H9 (cell line): ENCODE measurements at regions not wholly inside any gene's neighbourhood (a gene's known extent, or its start where the extent isn't known, plus 50 kb on each side); places are given as distances from the start of the nearest gene placed in this dataset.

Source experiments
- DNase-seq: peaks from one replicate; pipeline ENCODE4 v3.0.0-alpha.2; 2017
- H2AFZ ChIP-seq: one replicate; pipeline ENCODE4 v1.6.1; 2013; ENCODE audit warnings: mild to moderate bottlenecking, low read length, control low read depth, moderate library complexity
- H2AK5ac ChIP-seq: 2 replicates; pipeline ENCODE4 v1.6.1; 2013; ENCODE audit warnings: low read length, control low read depth, mixed read lengths; ENCODE audit not compliant: insufficient read length
- H2BK120ac ChIP-seq: one replicate; pipeline ENCODE4 v1.6.1; 2013; ENCODE audit warnings: low read depth, mild to moderate bottlenecking, low read length, control low read depth, inconsistent platforms; ENCODE audit not compliant: poor library complexity, severe bottlenecking
- H2BK12ac ChIP-seq: 2 replicates; pipeline ENCODE4 v1.6.1; 2013; ENCODE audit warnings: low read length, control low read depth, mixed read lengths, low read depth; ENCODE audit not compliant: insufficient read length
- H2BK15ac ChIP-seq: 2 replicates; pipeline ENCODE4 v1.6.1; 2013; ENCODE audit warnings: low read depth, low read length, control low read depth
- H2BK20ac ChIP-seq: one replicate; pipeline ENCODE4 v1.6.1; 2013; ENCODE audit warnings: low read depth, mild to moderate bottlenecking, low read length, control low read depth, inconsistent platforms; ENCODE audit not compliant: poor library complexity, severe bottlenecking
- H2BK5ac ChIP-seq: 2 replicates; pipeline ENCODE4 v1.6.1; 2013; ENCODE audit warnings: low read length, control low read depth, mixed read lengths; ENCODE audit not compliant: insufficient read length
- H3K14ac ChIP-seq: 2 replicates; pipeline ENCODE4 v1.6.1; 2013; ENCODE audit warnings: low read length, control low read depth; ENCODE audit not compliant: insufficient read depth
- H3K18ac ChIP-seq: 2 replicates; pipeline ENCODE4 v1.6.1; 2013; ENCODE audit warnings: low read depth, mild to moderate bottlenecking, mixed read lengths, low read length, control low read depth; ENCODE audit not compliant: insufficient read length
- H3K23ac ChIP-seq: 2 replicates; pipeline ENCODE4 v1.6.1; 2013; ENCODE audit warnings: low read length, control low read depth, mixed read lengths, low read depth; ENCODE audit not compliant: insufficient read length
- H3K23me2 ChIP-seq: 2 replicates; pipeline ENCODE4 v1.6.1; 2013; ENCODE audit warnings: low read depth, mild to moderate bottlenecking, mixed read lengths, low read length, control low read depth; ENCODE audit not compliant: insufficient read length, poor library complexity, severe bottlenecking
- H3K27ac ChIP-seq: 2 replicates; pipeline ENCODE4 v1.5.1; 2013; ENCODE audit warnings: low read length, control low read depth, mixed read lengths, low read depth; ENCODE audit not compliant: insufficient read length
- H3K27me3 ChIP-seq: 2 replicates; pipeline ENCODE4 v1.6.1; 2013; ENCODE audit warnings: low read length, control low read depth, inconsistent platforms; ENCODE audit not compliant: insufficient read depth
- H3K4ac ChIP-seq: 2 replicates; pipeline ENCODE4 v1.6.1; 2013; ENCODE audit warnings: low read depth, mild to moderate bottlenecking, control low read depth, inconsistent platforms, low read length, moderate library complexity
- H3K4me1 ChIP-seq: 2 replicates; pipeline ENCODE4 v1.6.1; 2013; ENCODE audit warnings: low read length, control low read depth, inconsistent platforms; ENCODE audit not compliant: insufficient read depth
- H3K4me2 ChIP-seq: 2 replicates; pipeline ENCODE4 v1.6.1; 2013; ENCODE audit warnings: low read length, control low read depth, mixed read lengths; ENCODE audit not compliant: insufficient read length, insufficient read depth
- H3K56ac ChIP-seq: 2 replicates; pipeline ENCODE4 v1.6.1; 2013; ENCODE audit warnings: low read depth, mild to moderate bottlenecking, mixed read lengths, low read length, control low read depth; ENCODE audit not compliant: insufficient read length
- H3K79me1 ChIP-seq: 2 replicates; pipeline ENCODE4 v1.6.1; 2013; ENCODE audit warnings: low read depth, mild to moderate bottlenecking, moderate library complexity, low read length, control low read depth, inconsistent platforms; ENCODE audit not compliant: insufficient read depth, poor library complexity, severe bottlenecking
- H3K79me2 ChIP-seq: 2 replicates; pipeline ENCODE4 v1.6.1; 2013; ENCODE audit warnings: low read length, control low read depth, inconsistent platforms; ENCODE audit not compliant: insufficient read depth
- H3K9ac ChIP-seq: 2 replicates; pipeline ENCODE4 v1.6.1; 2013; ENCODE audit warnings: low read length, control low read depth, mixed read lengths; ENCODE audit not compliant: insufficient read length; ENCODE audit errors: extremely low read depth
- H3K9me3 ChIP-seq: one replicate; pipeline ENCODE4 v1.6.1; 2013; ENCODE audit warnings: low read depth, low read length, inconsistent platforms; ENCODE audit not compliant: control insufficient read depth
- H3T11ph ChIP-seq: one replicate; pipeline ENCODE4 v1.6.1; 2013; ENCODE audit warnings: mild to moderate bottlenecking, low read length, control low read depth, inconsistent platforms
- H4K20me1 ChIP-seq: one replicate; pipeline ENCODE4 v1.6.1; 2013; ENCODE audit not compliant: control insufficient read depth, insufficient read length, insufficient read depth
- H4K5ac ChIP-seq: 2 replicates; pipeline ENCODE4 v1.6.1; 2013; ENCODE audit warnings: low read depth, mild to moderate bottlenecking, mixed read lengths, low read length, control low read depth; ENCODE audit not compliant: insufficient read length
- H4K8ac ChIP-seq: replicated peaks from 2 replicates; pipeline ENCODE4 v1.6.1; 2013; ENCODE audit warnings: low read length, control low read depth, mixed read lengths, low read depth; ENCODE audit not compliant: insufficient read length
- H4K91ac ChIP-seq: 2 replicates; pipeline ENCODE4 v1.6.1; 2013; ENCODE audit warnings: low read depth, mild to moderate bottlenecking, moderate library complexity, mixed read lengths, low read length, control low read depth; ENCODE audit not compliant: insufficient read length
- H3K27ac Mint-ChIP-seq, 3 experiments: 2 replicates in 2 of 3; 3 replicates in 1 of 3; pipeline ENCODE4 v1.8.0; 2020 to 2021; ENCODE audit warnings: mixed read lengths in 3 of 3, mild to moderate bottlenecking in 1 of 3, moderate library complexity in 1 of 3
- H3K27me3 Mint-ChIP-seq: 2 replicates; pipeline ENCODE4 v1.8.0; 2021; ENCODE audit warnings: low read depth, mild to moderate bottlenecking, moderate library complexity, mixed read lengths
- H3K36me3 Mint-ChIP-seq, 3 experiments: 2 replicates in 2 of 3; 3 replicates in 1 of 3; pipeline ENCODE4 v1.8.0; 2020 to 2021; ENCODE audit warnings: low read depth in 3 of 3, mixed read lengths in 3 of 3; ENCODE audit not compliant: insufficient read depth in 1 of 3
- H3K4me1 Mint-ChIP-seq, 2 experiments: 2 replicates each; pipeline ENCODE4 v1.8.0; 2020; ENCODE audit warnings: mixed read lengths in 2 of 2
- H3K4me3 Mint-ChIP-seq, 2 experiments: 2 replicates in 1 of 2; 3 replicates in 1 of 2; pipeline ENCODE4 v1.8.0; 2020 to 2021; ENCODE audit warnings: mild to moderate bottlenecking in 2 of 2, mixed read lengths in 2 of 2, moderate library complexity in 1 of 2
- H3K9me3 Mint-ChIP-seq, 2 experiments: 2 replicates in 1 of 2; 3 replicates in 1 of 2; pipeline ENCODE4 v1.8.0; 2020; ENCODE audit warnings: mild to moderate bottlenecking in 2 of 2, mixed read lengths in 2 of 2, moderate library complexity in 1 of 2
- WGBS: extraction: QIAGEN DNeasy Blood & Tissue Kit; methylation state at CpG from one replicate; pipeline ENCODE4 v1.1.7; 2013; ENCODE audit warnings: missing lambda C conversion rate, low lambda C conversion rate, mixed read lengths; ENCODE audit not compliant: insufficient read length; ENCODE audit errors: extremely low coverage; 5-methylcytosine and 5-hydroxymethylcytosine counted together
- TF ChIP-seq, protein P1 (sequence below): fragments of 200-600 bp; sonication (generic); conservative IDR thresholded peaks from 3 replicates; pipeline ENCODE4 v1.8.0; 2021; ENCODE audit warnings: antibody characterized with exemption, mild to moderate bottlenecking

DNA sequence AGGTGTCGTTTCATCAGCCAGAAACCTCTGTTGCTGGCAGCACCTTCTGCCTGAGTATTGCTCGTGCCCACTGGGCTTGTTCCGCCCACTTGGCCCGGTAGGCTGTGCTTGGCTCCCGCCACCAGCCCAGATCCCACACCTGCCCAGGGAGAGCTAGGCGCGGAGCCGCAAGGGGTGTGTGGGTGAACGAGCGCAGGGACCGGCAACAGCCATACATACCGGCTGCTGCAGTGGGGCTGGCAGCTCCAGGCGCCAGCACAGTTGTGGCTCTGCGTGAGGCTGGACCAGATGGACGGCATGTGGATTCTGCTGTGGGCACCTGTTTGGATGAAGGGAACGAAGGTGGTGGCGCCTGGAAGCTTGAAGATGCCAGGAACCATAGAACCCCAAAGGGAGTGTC is 331.5 kb upstream of the MCTP2 start:
- no CpG with 5 or more reads among the region's 17 CpGs for WGBS
- no peaks in the 10 kb centered on the region for H3K36me3 Mint-ChIP-seq
- H3K79me1 ChIP-seq, result no peaks in the 10 kb centered on the region

More for the DNA sequence above, 331.5 kb upstream of the MCTP2 start:
- Histone ChIP-seq H3K4ac (no peak overlapping the region), H3K18ac (no peak overlapping the region), H2BK5ac (no peak overlapping the region), H4K20me1 (no peaks in the 10 kb centered on the region), H3K23ac (no peak overlapping the region), H3K79me2 (no peaks in the 10 kb centered on the region), H3K9ac (no peak overlapping the region), H3K23me2 (no peaks in the 10 kb centered on the region), H3K4me1 (no peaks in the 10 kb centered on the region), H2AFZ (no peak overlapping the region), H3K27me3 (no peaks in the 10 kb centered on the region), H2BK15ac (no peak overlapping the region), H3K9me3 (no peaks in the 10 kb centered on the region), H2AK5ac (no peak overlapping the region), H2BK12ac (no peak overlapping the region), H3K27ac (no peak overlapping the region), H4K91ac (no peak overlapping the region), H3K14ac (no peak overlapping the region), H4K5ac (no peak overlapping the region), H3T11ph (no peak overlapping the region), H2BK20ac (no peak overlapping the region), H3K4me2 (no peak overlapping the region), H3K56ac (no peak overlapping the region), H2BK120ac (no peak overlapping the region), H4K8ac (no peak overlapping the region)
- H3K27me3 Mint-ChIP-seq, result no peaks in the 10 kb centered on the region; the same call in 1 of the 2 replicates
- H3K27ac Mint-ChIP-seq, result no peak overlapping the region
- no peaks in the 10 kb centered on the region for H3K4me1 Mint-ChIP-seq
- TF ChIP-seq, protein P1, sequence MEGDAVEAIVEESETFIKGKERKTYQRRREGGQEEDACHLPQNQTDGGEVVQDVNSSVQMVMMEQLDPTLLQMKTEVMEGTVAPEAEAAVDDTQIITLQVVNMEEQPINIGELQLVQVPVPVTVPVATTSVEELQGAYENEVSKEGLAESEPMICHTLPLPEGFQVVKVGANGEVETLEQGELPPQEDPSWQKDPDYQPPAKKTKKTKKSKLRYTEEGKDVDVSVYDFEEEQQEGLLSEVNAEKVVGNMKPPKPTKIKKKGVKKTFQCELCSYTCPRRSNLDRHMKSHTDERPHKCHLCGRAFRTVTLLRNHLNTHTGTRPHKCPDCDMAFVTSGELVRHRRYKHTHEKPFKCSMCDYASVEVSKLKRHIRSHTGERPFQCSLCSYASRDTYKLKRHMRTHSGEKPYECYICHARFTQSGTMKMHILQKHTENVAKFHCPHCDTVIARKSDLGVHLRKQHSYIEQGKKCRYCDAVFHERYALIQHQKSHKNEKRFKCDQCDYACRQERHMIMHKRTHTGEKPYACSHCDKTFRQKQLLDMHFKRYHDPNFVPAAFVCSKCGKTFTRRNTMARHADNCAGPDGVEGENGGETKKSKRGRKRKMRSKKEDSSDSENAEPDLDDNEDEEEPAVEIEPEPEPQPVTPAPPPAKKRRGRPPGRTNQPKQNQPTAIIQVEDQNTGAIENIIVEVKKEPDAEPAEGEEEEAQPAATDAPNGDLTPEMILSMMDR, result no peak
- no peak overlapping the region for H3K4me3 Mint-ChIP-seq
- H3K9me3 Mint-ChIP-seq, result no peaks in the 10 kb centered on the region
- no peak for DNase-seq
